ENCODE measurements at regions not wholly inside any gene's neighbourhood (a gene's known extent, or its start where the extent isn't known, plus 50 kb on each side); places are given as distances from the start of the nearest gene placed in this dataset.

GRCh38 chr6:25036461-25036860 is 100.7 kb upstream of the RIPOR2 start:
- Histone ChIP-seq H3K9ac (ENCODE audit: low read depth, low read length) (no peak overlapping the region), H3K4me1 (ENCODE audit: insufficient read depth, low read length) (peaks cover 5% of the 10 kb centered on the region; the same call in 1 of the 2 replicates), H3K9me3 (ENCODE audit: control insufficient read depth, insufficient read depth, low read length) (no peaks in the 10 kb centered on the region), H3K36me3 (ENCODE audit: insufficient read depth, low read length) (no peaks in the 10 kb centered on the region)

GRCh38 chr6:25038300-25038699 is 102.5 kb upstream of the RIPOR2 start:
- no peaks in the 10 kb centered on the region for H3K9me3 ChIP-seq (ENCODE audit: control insufficient read depth, insufficient read depth, low read length)
- H3K9ac ChIP-seq (ENCODE audit: low read depth, low read length) = no peak overlapping the region
- peaks cover 5% of the 10 kb centered on the region; the same call in 1 of the 2 replicates for H3K4me1 ChIP-seq (ENCODE audit: insufficient read depth, low read length)
- H3K36me3 ChIP-seq (ENCODE audit: insufficient read depth, low read length) = no peaks in the 10 kb centered on the region

DNA sequence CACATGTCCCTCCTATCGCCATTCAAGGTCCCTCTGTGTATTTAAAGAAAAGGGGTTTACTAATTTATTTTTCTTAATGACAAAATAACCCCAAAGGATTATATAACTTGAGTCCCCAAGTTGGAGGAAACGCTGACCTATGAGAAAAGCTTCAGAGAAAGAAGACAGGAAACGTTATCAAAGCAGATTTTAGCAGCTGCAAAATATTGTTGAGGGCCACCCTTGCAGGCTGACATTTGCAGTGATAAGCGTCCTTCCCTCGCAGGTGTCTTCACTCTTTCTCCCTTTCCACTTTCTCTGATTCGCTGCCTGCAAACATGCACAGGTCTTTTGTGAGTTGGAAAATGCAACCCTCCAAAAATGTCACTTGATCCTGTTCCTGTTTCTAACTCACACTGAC is 103.2 kb upstream of the RIPOR2 start:
- H3K9me3 ChIP-seq (ENCODE audit: control insufficient read depth, insufficient read depth, low read length) = no peaks in the 10 kb centered on the region
- no peaks in the 10 kb centered on the region for H3K36me3 ChIP-seq (ENCODE audit: insufficient read depth, low read length)
- H3K4me1 ChIP-seq (ENCODE audit: insufficient read depth, low read length) = peaks cover 5% of the 10 kb centered on the region; the same call in 1 of the 2 replicates
- no peak overlapping the region for H3K9ac ChIP-seq (ENCODE audit: low read depth, low read length)

DNA sequence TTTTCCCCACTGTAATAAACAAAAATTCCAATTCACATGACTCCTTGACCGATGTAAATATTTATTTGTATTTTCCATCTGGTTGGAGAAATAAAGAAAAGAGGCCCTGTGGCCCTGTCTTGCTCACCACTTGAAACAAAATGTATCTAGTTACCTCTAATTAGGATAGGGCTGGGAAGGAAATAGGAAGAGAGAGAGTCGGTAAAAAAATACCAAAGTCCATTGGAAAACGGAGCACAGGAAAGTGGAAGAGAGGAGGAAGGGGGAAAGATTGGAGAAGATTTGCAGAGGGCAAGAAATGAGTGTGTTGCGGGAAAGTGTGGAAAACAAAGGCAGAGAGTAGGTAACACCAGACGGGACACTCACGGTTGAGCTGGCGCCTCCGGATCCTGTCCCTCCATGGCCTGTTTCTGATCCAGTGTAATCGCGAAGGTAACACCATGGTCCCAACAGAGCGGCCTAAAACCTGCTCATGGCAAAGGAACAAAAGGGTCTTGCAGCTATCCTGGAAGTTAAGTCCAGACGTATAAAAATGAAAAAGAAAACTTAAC is 105.8 kb upstream of the RIPOR2 start:
- H3K9me3 ChIP-seq (ENCODE audit: control insufficient read depth, insufficient read depth, low read length) = no peaks in the 10 kb centered on the region; the same call in 1 of the 2 replicates
- no peaks in the 10 kb centered on the region for H3K36me3 ChIP-seq (ENCODE audit: insufficient read depth, low read length)
- no peaks in the 10 kb centered on the region; the same call in 1 of the 2 replicates for H3K4me1 ChIP-seq (ENCODE audit: insufficient read depth, low read length)
- no peak overlapping the region for H3K9ac ChIP-seq (ENCODE audit: low read depth, low read length)

DNA sequence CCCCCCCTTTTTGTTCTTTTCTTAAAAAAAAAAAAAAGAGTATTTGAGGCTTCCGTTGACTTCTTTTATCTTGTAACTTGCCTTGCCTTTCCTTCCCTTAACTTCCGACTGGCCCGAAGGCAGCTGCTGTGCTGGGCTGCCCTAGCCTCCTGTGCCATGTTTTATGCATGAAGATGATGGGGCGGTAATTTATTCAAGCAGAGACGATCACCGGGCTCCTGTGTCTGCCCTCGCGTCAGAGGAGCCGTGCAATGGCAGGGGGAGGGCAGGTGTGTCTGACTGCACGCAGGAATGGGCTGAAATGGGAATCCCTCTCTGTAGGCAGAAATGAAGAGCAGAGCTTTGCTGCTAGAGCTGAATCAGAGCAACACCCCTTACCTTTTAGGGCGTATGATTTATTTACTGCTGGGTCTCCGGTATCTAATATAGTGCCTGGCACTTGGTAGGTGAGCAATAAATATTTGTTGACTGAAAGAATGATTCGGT is 106.3 kb upstream of the RIPOR2 start:
- Histone ChIP-seq H3K9ac (ENCODE audit: low read depth, low read length) (no peak overlapping the region), H3K36me3 (ENCODE audit: insufficient read depth, low read length) (no peaks in the 10 kb centered on the region), H3K9me3 (ENCODE audit: control insufficient read depth, insufficient read depth, low read length) (no peaks in the 10 kb centered on the region; the same call in 1 of the 2 replicates), H3K4me1 (ENCODE audit: insufficient read depth, low read length) (no peaks in the 10 kb centered on the region; the same call in 1 of the 2 replicates)

DNA sequence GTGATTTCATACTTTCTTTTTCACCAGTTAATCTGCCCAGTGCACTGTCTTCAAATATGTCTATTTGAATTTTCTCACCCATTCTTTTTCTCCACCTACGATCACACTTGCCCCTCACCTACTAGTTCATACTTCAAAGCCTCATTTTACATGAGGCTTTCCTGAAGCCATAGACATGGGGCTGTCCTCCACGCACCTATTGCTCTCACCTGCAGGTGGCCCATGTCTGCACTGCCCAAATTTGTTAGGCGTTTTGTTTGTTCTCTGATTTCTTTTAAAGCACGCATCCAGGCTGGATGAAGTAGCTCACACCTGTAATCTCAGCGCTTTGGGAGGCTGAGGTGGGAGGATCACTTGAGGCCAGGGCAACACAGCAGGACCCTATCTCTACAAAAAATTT is 106.8 kb upstream of the RIPOR2 start:
- Histone ChIP-seq H3K36me3 (ENCODE audit: insufficient read depth, low read length) (no peaks in the 10 kb centered on the region), H3K9ac (ENCODE audit: low read depth, low read length) (no peak overlapping the region), H3K4me1 (ENCODE audit: insufficient read depth, low read length) (no peaks in the 10 kb centered on the region; the same call in 1 of the 2 replicates), H3K9me3 (ENCODE audit: control insufficient read depth, insufficient read depth, low read length) (no peaks in the 10 kb centered on the region; the same call in 1 of the 2 replicates)

DNA sequence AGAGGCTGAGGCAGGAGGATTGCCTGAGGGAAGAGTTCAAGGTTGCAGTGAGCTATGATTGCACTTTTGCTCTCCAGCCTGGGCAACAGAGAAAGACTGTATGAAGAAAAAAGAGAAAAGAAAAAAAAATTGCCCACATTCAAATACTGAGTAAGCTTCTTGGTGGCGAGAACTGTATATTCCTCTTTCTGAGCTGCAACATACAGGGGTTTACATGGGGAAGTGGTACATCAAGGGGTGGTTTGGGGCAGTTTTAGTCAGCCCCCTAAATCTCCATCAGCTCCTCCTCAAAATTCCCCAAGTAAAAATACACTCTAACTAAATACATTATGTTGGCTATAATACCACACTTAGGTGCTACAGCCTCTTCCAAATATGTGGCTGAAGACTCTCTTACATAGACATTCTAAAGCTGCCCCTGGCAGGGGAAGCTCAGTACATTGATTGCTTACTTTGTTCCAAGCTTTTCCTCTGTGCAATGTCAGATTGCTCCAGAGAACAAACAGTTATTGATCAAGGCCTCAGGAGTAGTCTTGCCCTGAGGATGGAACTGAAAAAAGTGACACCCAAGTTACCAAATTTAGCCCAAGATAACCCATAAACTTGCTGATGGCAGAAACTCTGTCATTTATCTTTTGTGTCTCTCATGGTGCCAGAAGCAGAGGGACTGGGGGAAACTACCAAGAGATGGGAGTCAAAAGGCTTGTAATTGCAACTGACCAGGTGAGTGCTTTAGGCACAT is 107.4 kb upstream of the RIPOR2 start:
- no peak overlapping the region for H3K9ac ChIP-seq (ENCODE audit: low read depth, low read length)
- no peaks in the 10 kb centered on the region for H3K36me3 ChIP-seq (ENCODE audit: insufficient read depth, low read length)
- no peaks in the 10 kb centered on the region; the same call in 1 of the 2 replicates for H3K9me3 ChIP-seq (ENCODE audit: control insufficient read depth, insufficient read depth, low read length)
- no peaks in the 10 kb centered on the region; the same call in 1 of the 2 replicates for H3K4me1 ChIP-seq (ENCODE audit: insufficient read depth, low read length)

DNA sequence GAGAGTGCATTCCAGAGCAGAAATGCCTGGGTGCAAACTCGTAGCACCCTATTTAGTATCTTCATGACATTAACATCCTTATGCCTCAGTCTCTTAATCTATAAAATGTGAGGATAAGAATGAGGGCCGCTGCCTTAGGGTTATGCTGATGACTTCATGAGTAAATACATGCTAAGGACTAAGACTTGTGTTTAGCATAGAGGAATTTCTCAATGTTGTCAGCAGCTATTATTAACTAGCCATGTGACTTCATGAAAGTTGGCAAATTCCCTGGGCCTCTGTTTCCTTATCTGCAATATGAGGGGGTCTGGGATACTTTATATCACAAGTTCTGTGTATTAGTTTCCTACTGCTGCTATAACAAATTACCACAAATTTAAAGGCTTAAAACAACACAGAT is 108.1 kb upstream of the RIPOR2 start:
- no peak overlapping the region for H3K9ac ChIP-seq (ENCODE audit: low read depth, low read length)
- no peaks in the 10 kb centered on the region for H3K36me3 ChIP-seq (ENCODE audit: insufficient read depth, low read length)
- H3K9me3 ChIP-seq (ENCODE audit: control insufficient read depth, insufficient read depth, low read length) = no peaks in the 10 kb centered on the region; the same call in 1 of the 2 replicates
- no peaks in the 10 kb centered on the region; the same call in 1 of the 2 replicates for H3K4me1 ChIP-seq (ENCODE audit: insufficient read depth, low read length)

- H3K4me1 ChIP-seq (ENCODE audit: insufficient read depth, low read length) = no peaks in the 10 kb centered on the region; the same call in none of the 2 replicates
- no peak overlapping the region for H3K9ac ChIP-seq (ENCODE audit: low read depth, low read length)
These were observed 111.2 kb upstream of the RIPOR2 start for GRCh38 chr6:25046942-25047341.

GRCh38 chr6:25050356-25050755 is 114.6 kb upstream of the RIPOR2 start:
- Histone ChIP-seq H3K36me3 (ENCODE audit: insufficient read depth, low read length) (no peaks in the 10 kb centered on the region), H3K9ac (ENCODE audit: low read depth, low read length) (no peak overlapping the region), H3K9me3 (ENCODE audit: control insufficient read depth, insufficient read depth, low read length) (peaks cover 3% of the 10 kb centered on the region; the same call in 1 of the 2 replicates), H3K4me1 (ENCODE audit: insufficient read depth, low read length) (no peaks in the 10 kb centered on the region; the same call in 1 of the 2 replicates)

More at GRCh38 chr6:25046942-25047341, 111.2 kb upstream of the RIPOR2 start:
- no peaks in the 10 kb centered on the region for H3K36me3 ChIP-seq (ENCODE audit: insufficient read depth, low read length)
- no peaks in the 10 kb centered on the region; the same call in 1 of the 2 replicates for H3K9me3 ChIP-seq (ENCODE audit: control insufficient read depth, insufficient read depth, low read length)

DNA sequence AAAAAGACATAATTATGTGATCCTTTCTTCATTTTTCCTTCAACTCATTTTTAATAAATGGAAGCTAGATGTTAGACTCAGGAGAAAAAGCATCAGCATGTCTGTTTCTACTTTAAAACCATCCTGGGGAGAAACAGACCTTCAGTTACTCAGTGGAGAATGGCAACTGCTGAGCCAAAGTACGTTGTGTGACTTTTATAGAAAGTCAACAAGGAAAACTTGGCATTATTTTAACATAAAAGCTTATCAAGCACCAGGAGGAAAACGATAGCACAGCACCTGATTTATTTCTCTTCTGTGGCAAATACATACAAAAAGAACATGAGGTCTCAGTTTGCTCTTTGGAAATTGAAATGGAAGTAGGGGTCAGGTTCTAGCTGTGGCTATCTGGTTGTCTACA is 115.3 kb upstream of the RIPOR2 start:
- Histone ChIP-seq H3K4me1 (ENCODE audit: insufficient read depth, low read length) (no peaks in the 10 kb centered on the region; the same call in 1 of the 2 replicates), H3K9me3 (ENCODE audit: control insufficient read depth, insufficient read depth, low read length) (peaks cover 3% of the 10 kb centered on the region; the same call in 1 of the 2 replicates), H3K36me3 (ENCODE audit: insufficient read depth, low read length) (no peaks in the 10 kb centered on the region), H3K9ac (ENCODE audit: low read depth, low read length) (no peak overlapping the region)

DNA sequence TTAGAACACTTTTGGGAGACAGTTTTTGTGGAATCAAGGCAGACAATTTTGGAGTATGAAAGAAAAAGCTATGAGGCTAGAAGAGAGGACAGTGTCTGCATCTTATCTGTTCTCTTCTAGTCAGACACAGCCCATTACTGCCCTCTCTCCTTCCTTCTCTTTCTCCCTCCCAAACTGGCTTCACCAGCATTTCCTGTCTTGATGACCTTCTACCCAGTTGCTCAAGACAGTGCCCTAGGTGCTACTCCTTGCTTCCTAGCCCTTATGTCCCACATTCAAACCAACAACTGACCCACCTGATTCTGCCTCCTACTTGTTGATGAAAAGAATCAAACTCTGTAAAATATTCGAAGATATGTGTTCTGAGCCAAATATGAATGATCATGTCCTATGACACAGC is 116.4 kb upstream of the RIPOR2 start:
- H3K4me1 ChIP-seq (ENCODE audit: insufficient read depth, low read length) = no peaks in the 10 kb centered on the region; the same call in 1 of the 2 replicates
- no peaks in the 10 kb centered on the region for H3K36me3 ChIP-seq (ENCODE audit: insufficient read depth, low read length)
- no peak overlapping the region for H3K9ac ChIP-seq (ENCODE audit: low read depth, low read length)
- H3K9me3 ChIP-seq (ENCODE audit: control insufficient read depth, insufficient read depth, low read length) = peaks cover 3% of the 10 kb centered on the region; the same call in 1 of the 2 replicates

GRCh38 chr6:25053875-25054371 is 118.2 kb upstream of the RIPOR2 start:
- Histone ChIP-seq H3K4me1 (ENCODE audit: insufficient read depth, low read length) (no peaks in the 10 kb centered on the region; the same call in 1 of the 2 replicates), H3K9ac (ENCODE audit: low read depth, low read length) (no peak overlapping the region), H3K36me3 (ENCODE audit: insufficient read depth, low read length) (no peaks in the 10 kb centered on the region), H3K9me3 (ENCODE audit: control insufficient read depth, insufficient read depth, low read length) (peaks cover 3% of the 10 kb centered on the region; the same call in 1 of the 2 replicates)

DNA sequence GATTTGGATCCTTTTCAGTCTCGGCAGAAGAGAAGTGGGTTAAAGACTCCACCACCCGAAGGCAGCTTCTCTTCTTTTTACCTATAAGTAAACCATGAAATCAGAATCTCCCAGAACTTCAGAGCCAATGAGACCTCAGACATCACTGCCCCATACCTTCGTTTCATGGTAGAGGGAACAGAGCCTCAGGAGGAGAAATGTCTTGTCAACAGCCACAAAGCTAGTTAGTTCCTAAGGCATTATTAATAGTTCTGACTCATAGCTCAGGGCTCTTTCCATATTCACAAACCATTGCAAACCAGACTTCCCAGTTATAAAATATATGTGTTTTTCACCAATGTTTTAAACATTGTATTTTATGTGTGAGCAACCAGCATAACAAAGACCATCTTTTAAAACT is 118.7 kb upstream of the RIPOR2 start:
- peaks cover 3% of the 10 kb centered on the region; the same call in 1 of the 2 replicates for H3K9me3 ChIP-seq (ENCODE audit: control insufficient read depth, insufficient read depth, low read length)
- no peaks in the 10 kb centered on the region; the same call in 1 of the 2 replicates for H3K4me1 ChIP-seq (ENCODE audit: insufficient read depth, low read length)
- H3K9ac ChIP-seq (ENCODE audit: low read depth, low read length) = no peak overlapping the region

More for the DNA sequence above, 118.7 kb upstream of the RIPOR2 start:
- no peaks in the 10 kb centered on the region for H3K36me3 ChIP-seq (ENCODE audit: insufficient read depth, low read length)
